Gastroesophageal sphincter (tissue), 3 donors: ENCODE measurements at regions not wholly inside any gene's neighbourhood (a gene's known extent, or its start where the extent isn't known, plus 50 kb on each side); places are given as distances from the start of the nearest gene placed in this dataset.

Experiments
- EP300 ChIP-seq: sonication (generic); formaldehyde crosslinking; IDR thresholded peaks from one replicate; pipeline ENCODE4 v1.6.1; 2017; ENCODE audit warnings: antibody characterized with exemption, mild to moderate bottlenecking
- POLR2A ChIP-seq, 2 donors: fragments of 450-650 bp; IDR thresholded peaks; one replicate each; pipeline ENCODE4 v1.6.1; 2017; ENCODE audit warnings: antibody characterized with exemption in 2 of 2, mild to moderate bottlenecking in 2 of 2, moderate library complexity in 1 of 2
- POLR2AphosphoS5 ChIP-seq: sonication (generic); formaldehyde crosslinking; IDR thresholded peaks from one replicate; pipeline ENCODE4 v1.6.1; 2017; ENCODE audit warnings: antibody characterized with exemption
- TF ChIP-seq, protein P1 (sequence below), 4 experiments: fragments of 200-600 bp in 2 of 4; fragments of 450-650 bp in 2 of 4; sonication (generic) in 1 of 4; IDR thresholded peaks; one replicate each; pipeline ENCODE4 v1.5.1; 2017 to 2019; ENCODE audit warnings: antibody characterized with exemption in 4 of 4, mild to moderate bottlenecking in 2 of 4, moderate library complexity in 2 of 4

DNA sequence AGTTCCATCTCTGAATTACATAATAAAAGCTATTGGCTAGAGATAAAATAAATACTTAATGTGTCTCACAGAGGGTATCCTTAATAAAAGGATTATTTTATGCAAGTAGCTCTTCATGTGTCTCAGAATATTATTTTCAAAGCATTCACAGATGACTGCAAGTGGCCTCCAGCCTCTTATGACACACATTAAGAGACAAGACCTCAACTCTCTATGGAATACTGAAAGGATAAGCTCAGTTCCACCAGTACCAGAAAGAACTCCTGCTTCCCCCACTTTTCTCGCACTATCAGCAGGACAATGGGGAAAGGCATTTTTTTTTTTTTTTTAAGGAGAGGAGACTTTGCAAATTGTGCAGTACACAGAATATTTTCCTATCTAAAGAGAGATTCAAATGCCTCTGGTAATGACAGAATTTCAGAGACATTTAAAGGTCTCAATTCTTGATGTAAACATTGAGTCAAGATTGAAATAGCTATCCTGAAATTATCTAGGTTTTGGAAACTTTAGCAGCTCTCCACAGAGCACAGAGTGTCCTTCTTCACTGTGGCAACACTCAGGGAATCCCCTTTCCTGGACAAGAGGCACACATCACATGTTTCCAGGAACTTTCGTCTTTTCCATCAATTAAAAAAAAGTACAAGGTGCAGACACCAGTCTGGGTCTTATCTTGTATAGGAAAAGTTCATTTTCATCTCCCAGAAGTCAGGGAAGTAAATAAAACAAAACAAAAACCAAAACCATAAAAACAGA, 122.0 kb upstream of the ANK3 start:
- TF ChIP-seq, protein P1, sequence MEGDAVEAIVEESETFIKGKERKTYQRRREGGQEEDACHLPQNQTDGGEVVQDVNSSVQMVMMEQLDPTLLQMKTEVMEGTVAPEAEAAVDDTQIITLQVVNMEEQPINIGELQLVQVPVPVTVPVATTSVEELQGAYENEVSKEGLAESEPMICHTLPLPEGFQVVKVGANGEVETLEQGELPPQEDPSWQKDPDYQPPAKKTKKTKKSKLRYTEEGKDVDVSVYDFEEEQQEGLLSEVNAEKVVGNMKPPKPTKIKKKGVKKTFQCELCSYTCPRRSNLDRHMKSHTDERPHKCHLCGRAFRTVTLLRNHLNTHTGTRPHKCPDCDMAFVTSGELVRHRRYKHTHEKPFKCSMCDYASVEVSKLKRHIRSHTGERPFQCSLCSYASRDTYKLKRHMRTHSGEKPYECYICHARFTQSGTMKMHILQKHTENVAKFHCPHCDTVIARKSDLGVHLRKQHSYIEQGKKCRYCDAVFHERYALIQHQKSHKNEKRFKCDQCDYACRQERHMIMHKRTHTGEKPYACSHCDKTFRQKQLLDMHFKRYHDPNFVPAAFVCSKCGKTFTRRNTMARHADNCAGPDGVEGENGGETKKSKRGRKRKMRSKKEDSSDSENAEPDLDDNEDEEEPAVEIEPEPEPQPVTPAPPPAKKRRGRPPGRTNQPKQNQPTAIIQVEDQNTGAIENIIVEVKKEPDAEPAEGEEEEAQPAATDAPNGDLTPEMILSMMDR (IDR thresholded peaks at IDR 0.05): no peak
- TF ChIP-seq POLR2A (IDR thresholded peaks at IDR 0.05) (no peak), POLR2AphosphoS5 (no peak), EP300 (no peak)
